Neural cell (in vitro differentiated cells): ENCODE measurements at regions not wholly inside any gene's neighbourhood (a gene's known extent, or its start where the extent isn't known, plus 50 kb on each side); places are given as distances from the start of the nearest gene placed in this dataset.

Experiments used
- H2AFZ ChIP-seq: fragments of 200-600, 300-800 bp; sonication (generic), shearing (Covaris generic); 2 replicates; pipeline ENCODE4 v1.6.0; 2014; ENCODE audit warnings: low read depth, mild to moderate bottlenecking, antibody characterized with exemption, low read length, moderate library complexity
- H3F3A ChIP-seq: fragments of 200-600 bp; shearing (Covaris generic); 2 replicates; pipeline ENCODE4 v1.6.1; 2016; ENCODE audit warnings: mild to moderate bottlenecking, moderate library complexity, mixed read lengths, antibody characterized with exemption, low read length; ENCODE audit not compliant: insufficient read depth, poor library complexity, severe bottlenecking
- H3K27ac ChIP-seq: fragments of 200-600, 300-800 bp; sonication (generic), shearing (Covaris generic); 2 replicates; pipeline ENCODE4 v1.5.1; 2014; ENCODE audit warnings: mild to moderate bottlenecking, low read length, moderate library complexity
- H3K27me3 ChIP-seq: fragments of 300-800, 200-600 bp; sonication (generic), shearing (Covaris generic); 2 replicates; pipeline ENCODE4 v1.6.0; 2014; ENCODE audit warnings: mild to moderate bottlenecking, low read depth, low read length, moderate library complexity; ENCODE audit not compliant: insufficient read depth
- H3K36me3 ChIP-seq: fragments of 300-800, 200-600 bp; sonication (generic), shearing (Covaris generic); 2 replicates; pipeline ENCODE4 v1.5.1; 2014; ENCODE audit warnings: mild to moderate bottlenecking, antibody characterized with exemption, low read length, moderate library complexity; ENCODE audit not compliant: insufficient read depth
- H3K4me2 ChIP-seq: fragments of 300-800, 200-600 bp; sonication (generic), shearing (Covaris generic); 2 replicates; pipeline ENCODE4 v1.6.0; 2014; ENCODE audit warnings: mild to moderate bottlenecking, low read length
- H3K4me3 ChIP-seq: fragments of 300-800, 200-600 bp; sonication (generic), shearing (Covaris generic); 2 replicates; pipeline ENCODE4 v1.5.1; 2014; ENCODE audit warnings: mild to moderate bottlenecking, low read length, moderate library complexity
- H3K79me2 ChIP-seq: fragments of 200-600 bp; shearing (Covaris generic); replicated peaks from 2 replicates; pipeline ENCODE4 v1.6.0; 2014; ENCODE audit warnings: mild to moderate bottlenecking, low read length, moderate library complexity; ENCODE audit not compliant: insufficient read depth
- H3K9ac ChIP-seq: fragments of 300-800, 200-600 bp; sonication (generic), shearing (Covaris generic); 2 replicates; pipeline ENCODE4 v1.6.1; 2016; ENCODE audit warnings: mild to moderate bottlenecking, low read length, mixed read lengths
- H3K9me2 ChIP-seq: fragments of 200-600 bp; shearing (Covaris generic); 2 replicates; pipeline ENCODE4 v1.6.1; 2016; ENCODE audit warnings: mild to moderate bottlenecking, low read length, mixed read lengths; ENCODE audit not compliant: insufficient read depth
- H3K9me3 ChIP-seq: fragments of 200-600, 300-800 bp; sonication (generic), shearing (Covaris generic); 2 replicates; pipeline ENCODE4 v1.6.1; 2016; ENCODE audit warnings: mild to moderate bottlenecking, mixed run types, low read length, moderate library complexity, mixed read lengths
- H4K20me1 ChIP-seq: fragments of 200-600 bp; shearing (Covaris generic); 2 replicates; pipeline ENCODE4 v1.6.1; 2016; ENCODE audit warnings: mild to moderate bottlenecking, mixed run types; ENCODE audit not compliant: insufficient read depth
- EP300 ChIP-seq: fragments of 450-650 bp; conservative IDR thresholded peaks from 2 replicates; pipeline ENCODE4 v1.6.1; 2014; ENCODE audit warnings: antibody characterized with exemption, mild to moderate bottlenecking, moderate library complexity; ENCODE audit not compliant: poor library complexity, severe bottlenecking
- EZH2 ChIP-seq: fragments of 200-600, 300-800 bp; shearing (Covaris generic), sonication (generic); IDR thresholded peaks from 2 replicates; pipeline ENCODE4 v1.6.1; 2014; ENCODE audit warnings: antibody characterized with exemption, low read length, borderline replicate concordance, mild to moderate bottlenecking; ENCODE audit not compliant: insufficient read depth, poor library complexity, severe bottlenecking
- MXI1 ChIP-seq: fragments of 450-650 bp; conservative IDR thresholded peaks from 2 replicates; pipeline ENCODE4 v1.6.1; 2014; ENCODE audit warnings: antibody characterized with exemption, mild to moderate bottlenecking; ENCODE audit not compliant: poor library complexity, severe bottlenecking
- POLR2AphosphoS5 ChIP-seq: IDR thresholded peaks from 2 replicates; pipeline ENCODE4 v1.6.1; 2012
- RAD21 ChIP-seq: fragments of 450-650 bp; conservative IDR thresholded peaks from 2 replicates; pipeline ENCODE4 v1.6.1; 2014; ENCODE audit warnings: antibody characterized with exemption, mild to moderate bottlenecking, moderate library complexity
- REST ChIP-seq: IDR thresholded peaks from 2 replicates; pipeline ENCODE4 v1.6.1; 2012; ENCODE audit warnings: borderline replicate concordance
- SMC3 ChIP-seq: fragments of 450-650 bp; conservative IDR thresholded peaks from 2 replicates; pipeline ENCODE4 v1.6.1; 2014; ENCODE audit warnings: antibody characterized with exemption, mild to moderate bottlenecking, moderate library complexity; ENCODE audit not compliant: poor library complexity
- TAF1 ChIP-seq: IDR thresholded peaks from 2 replicates; pipeline ENCODE4 v1.6.1; 2012; ENCODE audit warnings: low read depth
- TF ChIP-seq, protein P1 (sequence below): fragments of 450-650 bp; IDR thresholded peaks from 2 replicates; pipeline ENCODE4 v1.5.1; 2014; ENCODE audit warnings: antibody characterized with exemption, mild to moderate bottlenecking, moderate library complexity; ENCODE audit not compliant: poor library complexity, severe bottlenecking

DNA sequence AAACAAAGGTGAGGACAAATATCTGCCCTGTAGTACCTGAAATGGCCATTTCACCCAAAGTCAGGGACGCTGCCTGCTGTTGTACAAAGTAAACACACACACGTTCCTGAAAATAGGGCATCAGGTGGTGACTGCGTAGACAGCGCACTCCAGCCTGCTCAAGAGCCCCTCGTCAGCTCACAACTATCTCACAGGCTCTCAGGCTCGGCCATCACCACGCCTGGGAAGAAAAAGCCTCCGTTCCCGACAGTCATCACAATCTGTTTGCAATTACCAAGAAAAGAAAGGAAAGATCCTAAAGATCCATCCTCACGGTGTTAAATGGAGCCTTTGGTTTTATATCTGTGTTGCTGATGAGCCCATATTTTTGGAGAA, 230.2 kb downstream of the ZNF516 start:
- TF ChIP-seq, protein P1, sequence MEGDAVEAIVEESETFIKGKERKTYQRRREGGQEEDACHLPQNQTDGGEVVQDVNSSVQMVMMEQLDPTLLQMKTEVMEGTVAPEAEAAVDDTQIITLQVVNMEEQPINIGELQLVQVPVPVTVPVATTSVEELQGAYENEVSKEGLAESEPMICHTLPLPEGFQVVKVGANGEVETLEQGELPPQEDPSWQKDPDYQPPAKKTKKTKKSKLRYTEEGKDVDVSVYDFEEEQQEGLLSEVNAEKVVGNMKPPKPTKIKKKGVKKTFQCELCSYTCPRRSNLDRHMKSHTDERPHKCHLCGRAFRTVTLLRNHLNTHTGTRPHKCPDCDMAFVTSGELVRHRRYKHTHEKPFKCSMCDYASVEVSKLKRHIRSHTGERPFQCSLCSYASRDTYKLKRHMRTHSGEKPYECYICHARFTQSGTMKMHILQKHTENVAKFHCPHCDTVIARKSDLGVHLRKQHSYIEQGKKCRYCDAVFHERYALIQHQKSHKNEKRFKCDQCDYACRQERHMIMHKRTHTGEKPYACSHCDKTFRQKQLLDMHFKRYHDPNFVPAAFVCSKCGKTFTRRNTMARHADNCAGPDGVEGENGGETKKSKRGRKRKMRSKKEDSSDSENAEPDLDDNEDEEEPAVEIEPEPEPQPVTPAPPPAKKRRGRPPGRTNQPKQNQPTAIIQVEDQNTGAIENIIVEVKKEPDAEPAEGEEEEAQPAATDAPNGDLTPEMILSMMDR, result no peak
- no peak for TF ChIP-seq REST
- no peak for TF ChIP-seq SMC3
- TF ChIP-seq POLR2AphosphoS5, result no peak
- no peak for TF ChIP-seq RAD21
- TF ChIP-seq MXI1, result no peak
- no peak for TF ChIP-seq EP300
- no peak for TF ChIP-seq TAF1
- TF ChIP-seq EZH2, result no peak
- no peak overlapping the region for H3K4me3 ChIP-seq
- no peaks in the 10 kb centered on the region for H3K36me3 ChIP-seq
- no peak overlapping the region for H3K9ac ChIP-seq
- no peaks in the 10 kb centered on the region for H4K20me1 ChIP-seq
- no peaks in the 10 kb centered on the region for H3K27me3 ChIP-seq
- no peaks in the 10 kb centered on the region for H3F3A ChIP-seq
- no peaks in the 10 kb centered on the region for H3K79me2 ChIP-seq
- H3K4me2 ChIP-seq, result no peak overlapping the region
- no peaks in the 10 kb centered on the region for H3K9me2 ChIP-seq
- no peaks in the 10 kb centered on the region for H3K9me3 ChIP-seq
- H3K27ac ChIP-seq, result no peak overlapping the region
- no peak overlapping the region for H2AFZ ChIP-seq

DNA sequence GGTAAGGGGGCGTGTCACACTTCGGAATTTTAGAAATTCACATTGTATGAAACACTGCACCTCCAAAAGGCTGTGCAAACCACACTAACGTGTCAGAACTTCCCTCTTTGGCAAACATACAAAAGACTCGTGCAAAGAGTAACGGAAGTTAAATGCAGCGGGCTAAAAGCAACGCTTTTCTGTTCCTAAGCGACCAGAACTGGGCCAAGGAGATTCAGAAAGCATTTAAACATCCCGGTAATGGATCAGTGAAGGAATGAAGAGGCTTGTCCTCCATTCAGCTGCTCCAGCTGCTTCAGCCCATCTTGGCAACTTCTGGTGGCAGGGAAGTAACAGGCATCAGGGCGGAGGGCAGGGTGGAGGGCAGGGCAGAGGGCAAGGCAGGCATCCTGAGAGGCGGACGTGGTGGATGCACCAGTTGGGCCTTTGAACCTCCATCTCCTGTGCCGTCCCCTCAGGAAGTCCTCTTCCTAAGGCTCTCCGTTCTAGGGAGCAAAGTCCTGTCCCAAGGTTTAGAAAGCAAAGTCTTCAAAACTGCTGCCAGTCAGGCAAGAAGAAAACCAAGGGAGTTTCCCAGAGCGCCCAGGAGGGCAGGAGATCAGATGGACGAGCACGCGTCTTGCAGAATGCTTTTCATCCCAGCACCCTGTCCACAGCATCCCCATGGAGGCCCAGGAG, 230.7 kb downstream of the ZNF516 start:
- no peaks in the 10 kb centered on the region for H3K9me3 ChIP-seq
- H3K9me2 ChIP-seq, result no peaks in the 10 kb centered on the region
- H3K36me3 ChIP-seq, result no peaks in the 10 kb centered on the region
- no peaks in the 10 kb centered on the region for H3F3A ChIP-seq
- H4K20me1 ChIP-seq, result no peaks in the 10 kb centered on the region
- H3K4me2 ChIP-seq, result no peak overlapping the region
- no peak overlapping the region for H3K9ac ChIP-seq
- no peak overlapping the region for H3K27ac ChIP-seq
- H3K27me3 ChIP-seq, result no peaks in the 10 kb centered on the region
- no peak overlapping the region for H3K4me3 ChIP-seq
- no peak overlapping the region for H2AFZ ChIP-seq
- H3K79me2 ChIP-seq, result no peaks in the 10 kb centered on the region
- no peak for TF ChIP-seq EZH2
- TF ChIP-seq, protein P1, result no peak
- no peak for TF ChIP-seq POLR2AphosphoS5
- TF ChIP-seq TAF1, result no peak
- no peak for TF ChIP-seq RAD21
- TF ChIP-seq EP300, result no peak
- TF ChIP-seq MXI1, result no peak
- TF ChIP-seq REST, result no peak
- TF ChIP-seq SMC3, result no peak
